ENCODE measurements at regions not wholly inside any gene's neighbourhood (a gene's known extent, or its start where the extent isn't known, plus 50 kb on each side); places are given as distances from the start of the nearest gene placed in this dataset.

GRCh38 chr4:23130845-23131244, 438.1 kb downstream of the GBA3 start:
- no peak for TF ChIP-seq EP300 (IDR thresholded peaks at IDR 0.05)
- TF ChIP-seq CTCF (IDR thresholded peaks at IDR 0.05): no peak
- TF ChIP-seq POLR2A (IDR thresholded peaks at IDR 0.05): no peak
- TF ChIP-seq POLR2AphosphoS5 (IDR thresholded peaks at IDR 0.05): no peak
- no peaks in the 10 kb centered on the region for H3K27me3 ChIP-seq
- intact Hi-C loops (cut with DNase I): no loop called here
- no peak overlapping the region for H3K4me3 ChIP-seq
- no peak for DNase-seq
- no peaks in the 10 kb centered on the region for H3K36me3 ChIP-seq
- no peak overlapping the region for H3K27ac ChIP-seq
- no peaks in the 10 kb centered on the region for H3K4me1 ChIP-seq
- H3K9me3 ChIP-seq: no peaks in the 10 kb centered on the region
- WGBS, 2 donors: 93 to 95% methylated on average over 2 of the region's 2 CpGs

DNA sequence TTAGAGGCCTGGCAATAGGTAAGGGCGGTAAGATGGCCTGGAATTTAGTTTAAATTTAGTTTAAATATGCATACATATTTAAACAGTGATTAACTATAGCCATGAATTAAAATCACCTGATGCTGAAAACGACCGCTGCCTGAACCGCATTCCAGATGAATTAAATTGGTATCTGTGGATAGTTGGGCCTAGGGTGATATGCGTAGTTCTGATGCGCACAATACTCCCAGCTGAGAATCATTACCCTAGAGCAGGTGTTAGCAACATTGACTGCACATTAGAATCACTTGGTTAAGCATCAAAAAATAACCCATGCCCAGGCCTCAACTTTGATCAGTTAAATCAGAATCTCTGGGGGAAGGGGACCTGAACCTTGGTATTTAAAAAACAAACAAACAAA, 432.4 kb downstream of the GBA3 start:
- no peaks in the 10 kb centered on the region for H3K36me3 ChIP-seq
- no peak for TF ChIP-seq POLR2A (IDR thresholded peaks at IDR 0.05)
- no peak for TF ChIP-seq EP300 (IDR thresholded peaks at IDR 0.05)
- TF ChIP-seq CTCF (IDR thresholded peaks at IDR 0.05): no peak
- TF ChIP-seq POLR2AphosphoS5 (IDR thresholded peaks at IDR 0.05): no peak
- H3K9me3 ChIP-seq: no peaks in the 10 kb centered on the region
- no peak overlapping the region for H3K4me3 ChIP-seq
- DNase-seq: no peak
- H3K4me1 ChIP-seq: no peaks in the 10 kb centered on the region
- no peaks in the 10 kb centered on the region for H3K27me3 ChIP-seq
- 93 to 94% methylated on average over 6 of the region's 6 CpGs for WGBS, 2 donors
- intact Hi-C loops (cut with DNase I): no loop called here
- no peak overlapping the region for H3K27ac ChIP-seq

- 87 to 95% methylated on average over 2 of the region's 2 CpGs for WGBS, 2 donors
- no peak overlapping the region for H3K27ac ChIP-seq
Observed at GRCh38 chr4:23122666-23123400, 430.1 kb downstream of the GBA3 start.

DNA sequence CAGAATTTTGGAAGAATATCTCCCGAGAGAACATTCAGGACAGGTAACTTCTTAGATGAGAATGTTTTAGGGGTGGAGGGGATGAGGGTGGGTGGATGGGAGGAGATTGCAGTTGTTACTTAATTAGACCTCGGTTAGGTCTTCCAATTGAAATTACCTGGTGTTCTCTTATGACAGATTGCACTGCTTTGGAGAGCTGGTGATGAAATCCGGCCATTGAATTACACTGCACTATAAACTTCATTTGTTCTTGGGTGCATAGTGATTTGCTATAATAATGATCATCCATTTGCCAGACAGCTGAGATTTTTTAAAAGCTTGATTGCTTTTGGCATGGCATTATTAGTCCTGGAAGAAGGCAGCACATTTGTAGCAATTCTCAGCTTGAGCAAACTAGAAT, 427.6 kb downstream of the GBA3 start:
- Histone ChIP-seq H3K4me1 (no peaks in the 10 kb centered on the region), H3K9me3 (no peaks in the 10 kb centered on the region), H3K27ac (no peak overlapping the region), H3K36me3 (no peaks in the 10 kb centered on the region), H3K4me3 (no peak overlapping the region), H3K27me3 (no peaks in the 10 kb centered on the region)
- TF ChIP-seq EP300 (IDR thresholded peaks at IDR 0.05) (no peak), POLR2A (IDR thresholded peaks at IDR 0.05) (no peak), CTCF (IDR thresholded peaks at IDR 0.05) (no peak), POLR2AphosphoS5 (IDR thresholded peaks at IDR 0.05) (no peak)
- intact Hi-C loops (cut with DNase I): no loop called here
- DNase-seq: no peak
- 73 to 78% methylated on average over 3 of the region's 3 CpGs for WGBS, 2 donors

More at GRCh38 chr4:23122666-23123400, 430.1 kb downstream of the GBA3 start:
- no peaks in the 10 kb centered on the region for H3K4me1 ChIP-seq
- TF ChIP-seq CTCF (IDR thresholded peaks at IDR 0.05): no peak
- TF ChIP-seq POLR2AphosphoS5 (IDR thresholded peaks at IDR 0.05): no peak
- TF ChIP-seq EP300 (IDR thresholded peaks at IDR 0.05): no peak
- TF ChIP-seq POLR2A (IDR thresholded peaks at IDR 0.05): no peak
- no peaks in the 10 kb centered on the region for H3K27me3 ChIP-seq
- DNase-seq: no peak
- no peaks in the 10 kb centered on the region for H3K9me3 ChIP-seq
- H3K36me3 ChIP-seq: no peaks in the 10 kb centered on the region
- intact Hi-C loops (cut with DNase I): no loop called here
- H3K4me3 ChIP-seq: no peak overlapping the region

GRCh38 chr4:23117826-23118225, 425.1 kb downstream of the GBA3 start:
- H3K4me3 ChIP-seq: no peak overlapping the region
- no peaks in the 10 kb centered on the region for H3K27me3 ChIP-seq
- no peak overlapping the region for H3K27ac ChIP-seq
- H3K4me1 ChIP-seq: no peaks in the 10 kb centered on the region
- TF ChIP-seq POLR2AphosphoS5 (IDR thresholded peaks at IDR 0.05) (no peak), POLR2A (IDR thresholded peaks at IDR 0.05) (no peak), EP300 (IDR thresholded peaks at IDR 0.05) (no peak), CTCF (IDR thresholded peaks at IDR 0.05) (no peak)
- no peak for DNase-seq
- intact Hi-C loops (cut with DNase I): no loop called here
- H3K36me3 ChIP-seq: no peaks in the 10 kb centered on the region
- no peaks in the 10 kb centered on the region for H3K9me3 ChIP-seq
- WGBS, 2 donors: 21 to 73% methylated on average over 1 of the region's 1 CpG
